OCI-LY7 (cell line): ENCODE measurements at regions not wholly inside any gene's neighbourhood (a gene's known extent, or its start where the extent isn't known, plus 50 kb on each side); places are given as distances from the start of the nearest gene placed in this dataset.

ENCODE experiments used
- CTCF ChIP-seq: fragments of 200-600 bp; sonication (generic); conservative IDR thresholded peaks from 2 replicates; pipeline ENCODE4 v1.5.1; 2014; ENCODE audit warnings: mild to moderate bottlenecking, antibody characterized with exemption, low read length, moderate library complexity, mixed read lengths
- EZH2phosphoT487 ChIP-seq: fragments of 200-600 bp; sonication (generic); IDR thresholded peaks from 2 replicates; pipeline ENCODE4 v1.6.1; 2018; ENCODE audit warnings: low read depth, borderline replicate concordance, mild to moderate bottlenecking, mixed run types, antibody characterized with exemption, low read length, moderate library complexity, mixed read lengths

GRCh38 chr7:87007038-87007437 lies 52.4 kb downstream of the ELAPOR2 start:
- TF ChIP-seq CTCF (no peak), EZH2phosphoT487 (no peak)
